ENCODE measurements at regions not wholly inside any gene's neighbourhood (a gene's known extent, or its start where the extent isn't known, plus 50 kb on each side); places are given as distances from the start of the nearest gene placed in this dataset.

DNA sequence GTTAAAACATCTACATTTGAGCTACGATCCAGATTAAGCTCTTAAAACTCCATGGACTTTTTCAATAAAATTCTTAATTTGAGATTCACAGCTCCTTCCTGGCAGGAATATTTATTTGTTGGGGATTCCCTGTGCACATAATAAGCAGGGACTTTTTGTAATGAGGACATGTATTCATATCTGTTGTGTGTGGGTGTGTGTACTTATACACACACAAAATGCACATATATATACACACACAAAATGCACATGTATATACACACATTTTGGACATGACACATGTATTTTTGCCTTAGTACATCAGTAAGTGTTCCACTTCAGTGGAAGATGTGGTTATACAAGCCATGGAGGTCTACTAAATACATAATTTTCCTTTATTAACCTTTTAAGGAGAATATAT lies 1131.1 kb upstream of the CDH2 start:
- TF ChIP-seq, protein P1, sequence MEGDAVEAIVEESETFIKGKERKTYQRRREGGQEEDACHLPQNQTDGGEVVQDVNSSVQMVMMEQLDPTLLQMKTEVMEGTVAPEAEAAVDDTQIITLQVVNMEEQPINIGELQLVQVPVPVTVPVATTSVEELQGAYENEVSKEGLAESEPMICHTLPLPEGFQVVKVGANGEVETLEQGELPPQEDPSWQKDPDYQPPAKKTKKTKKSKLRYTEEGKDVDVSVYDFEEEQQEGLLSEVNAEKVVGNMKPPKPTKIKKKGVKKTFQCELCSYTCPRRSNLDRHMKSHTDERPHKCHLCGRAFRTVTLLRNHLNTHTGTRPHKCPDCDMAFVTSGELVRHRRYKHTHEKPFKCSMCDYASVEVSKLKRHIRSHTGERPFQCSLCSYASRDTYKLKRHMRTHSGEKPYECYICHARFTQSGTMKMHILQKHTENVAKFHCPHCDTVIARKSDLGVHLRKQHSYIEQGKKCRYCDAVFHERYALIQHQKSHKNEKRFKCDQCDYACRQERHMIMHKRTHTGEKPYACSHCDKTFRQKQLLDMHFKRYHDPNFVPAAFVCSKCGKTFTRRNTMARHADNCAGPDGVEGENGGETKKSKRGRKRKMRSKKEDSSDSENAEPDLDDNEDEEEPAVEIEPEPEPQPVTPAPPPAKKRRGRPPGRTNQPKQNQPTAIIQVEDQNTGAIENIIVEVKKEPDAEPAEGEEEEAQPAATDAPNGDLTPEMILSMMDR (IDR thresholded peaks at IDR 0.05; ENCODE audit: insufficient read depth in 1 of 2, low read depth in 1 of 2, low read length in 1 of 2, severe bottlenecking in 1 of 2, unreplicated experiment in 1 of 2) = no peak
- intact Hi-C loops (cut with micrococcal nuclease; ENCODE audit: unreplicated experiment) = no loop called here
- H3K4me1 ChIP-seq = no peaks in the 10 kb centered on the region
- ChIA-PET POLR2A (no interaction called here), CTCF (no interaction called here)
- H3K4me1 Mint-ChIP-seq (ENCODE audit: low read depth, unreplicated experiment) = no peaks in the 10 kb centered on the region
- no peak overlapping the region for H3K4me3 ChIP-seq (ENCODE audit: low read depth, low read length)
- no peaks in the 10 kb centered on the region for H3K27me3 ChIP-seq (replicated peaks; ENCODE audit: control insufficient read depth, insufficient read depth, low read length)
- H3K36me3 Mint-ChIP-seq (ENCODE audit: insufficient read depth, unreplicated experiment) = no peaks in the 10 kb centered on the region
- no peak for DNase-seq
- no peaks in the 10 kb centered on the region for H3K27me3 Mint-ChIP-seq (ENCODE audit: insufficient read depth, unreplicated experiment)
- H3K36me3 ChIP-seq (ENCODE audit: control insufficient read depth, insufficient read depth, low read length) = no peaks in the 10 kb centered on the region
- no peaks in the 10 kb centered on the region for H3K9me3 ChIP-seq
- BruUV-seq (replicated peaks) = no TSS peak
- no peak overlapping the region for H3K27ac Mint-ChIP-seq (ENCODE audit: unreplicated experiment)
- no peak overlapping the region for H3K4me3 Mint-ChIP-seq (ENCODE audit: unreplicated experiment)
- H3K9me3 Mint-ChIP-seq (ENCODE audit: unreplicated experiment) = no peaks in the 10 kb centered on the region

DNA sequence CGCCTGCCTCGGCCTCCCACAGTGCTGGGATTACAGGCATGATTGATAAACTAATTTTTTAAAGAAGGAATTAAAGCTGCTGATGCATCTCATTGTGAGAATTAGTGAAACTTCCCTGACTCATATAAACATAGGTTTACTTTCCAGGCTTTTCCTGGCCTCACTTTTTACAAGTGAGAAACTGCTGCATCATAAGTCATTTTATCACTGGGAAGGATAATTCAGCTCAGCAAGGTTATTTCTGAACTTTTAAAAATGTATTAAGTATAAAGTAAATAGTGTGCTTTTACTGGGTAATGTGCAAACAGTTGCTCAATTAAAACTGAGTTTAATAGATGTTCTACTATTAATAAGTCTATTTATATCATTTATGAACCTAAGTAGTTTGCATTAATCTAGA lies 1130.3 kb upstream of the CDH2 start:
- no peak overlapping the region for H3K4me3 Mint-ChIP-seq (ENCODE audit: unreplicated experiment)
- H3K27me3 Mint-ChIP-seq (ENCODE audit: insufficient read depth, unreplicated experiment) = no peaks in the 10 kb centered on the region
- DNase-seq = no peak
- no peak overlapping the region for H3K27ac Mint-ChIP-seq (ENCODE audit: unreplicated experiment)
- H3K36me3 ChIP-seq (ENCODE audit: control insufficient read depth, insufficient read depth, low read length) = no peaks in the 10 kb centered on the region
- intact Hi-C loops (cut with micrococcal nuclease; ENCODE audit: unreplicated experiment) = no loop called here
- H3K36me3 Mint-ChIP-seq (ENCODE audit: insufficient read depth, unreplicated experiment) = no peaks in the 10 kb centered on the region
- no TSS peak for BruUV-seq (replicated peaks)
- no peaks in the 10 kb centered on the region for H3K9me3 Mint-ChIP-seq (ENCODE audit: unreplicated experiment)
- no peaks in the 10 kb centered on the region for H3K4me1 Mint-ChIP-seq (ENCODE audit: low read depth, unreplicated experiment)
- ChIA-PET CTCF (no interaction called here), POLR2A (no interaction called here)
- H3K27me3 ChIP-seq (replicated peaks; ENCODE audit: control insufficient read depth, insufficient read depth, low read length) = no peaks in the 10 kb centered on the region
- no peak overlapping the region for H3K4me3 ChIP-seq (ENCODE audit: low read depth, low read length)
- no peaks in the 10 kb centered on the region for H3K9me3 ChIP-seq
- no peaks in the 10 kb centered on the region for H3K4me1 ChIP-seq
- TF ChIP-seq, protein P1 (IDR thresholded peaks at IDR 0.05; ENCODE audit: insufficient read depth in 1 of 2, low read depth in 1 of 2, low read length in 1 of 2, severe bottlenecking in 1 of 2, unreplicated experiment in 1 of 2) = no peak

DNA sequence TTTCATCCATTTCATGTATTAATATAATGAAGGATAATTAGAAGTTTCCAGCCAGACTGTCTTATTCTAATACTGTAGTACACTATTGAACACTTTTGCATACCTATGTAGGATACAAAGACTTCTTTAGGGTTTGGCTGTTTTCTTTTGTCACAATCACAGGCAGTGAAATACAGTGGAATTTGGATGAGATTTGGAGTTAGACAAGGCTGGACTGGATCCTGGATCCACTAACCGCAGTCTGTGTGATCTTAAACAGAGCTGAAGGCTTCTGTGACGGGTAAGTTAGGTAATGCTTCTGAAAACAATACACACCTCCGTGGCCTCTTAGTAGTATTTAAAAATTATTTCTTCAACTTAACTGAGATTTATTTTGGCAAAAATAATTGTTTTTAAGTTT lies 1128.6 kb upstream of the CDH2 start:
- POLR2A ChIA-PET = no interaction called here
- BruUV-seq (replicated peaks) = no TSS peak
- H3K36me3 ChIP-seq (ENCODE audit: control insufficient read depth, insufficient read depth, low read length) = no peaks in the 10 kb centered on the region
- intact Hi-C loops (cut with micrococcal nuclease; ENCODE audit: unreplicated experiment) = no loop called here
- no peak overlapping the region for H3K27ac Mint-ChIP-seq (ENCODE audit: unreplicated experiment)
- H3K27me3 ChIP-seq (replicated peaks; ENCODE audit: control insufficient read depth, insufficient read depth, low read length) = no peaks in the 10 kb centered on the region
- no peaks in the 10 kb centered on the region for H3K9me3 ChIP-seq
- CTCF ChIA-PET = no interaction called here
- no peaks in the 10 kb centered on the region for H3K27me3 Mint-ChIP-seq (ENCODE audit: insufficient read depth, unreplicated experiment)
- no peaks in the 10 kb centered on the region for H3K9me3 Mint-ChIP-seq (ENCODE audit: unreplicated experiment)
- no peaks in the 10 kb centered on the region for H3K4me1 Mint-ChIP-seq (ENCODE audit: low read depth, unreplicated experiment)
- H3K4me3 ChIP-seq (ENCODE audit: low read depth, low read length) = no peak overlapping the region
- H3K36me3 Mint-ChIP-seq (ENCODE audit: insufficient read depth, unreplicated experiment) = no peaks in the 10 kb centered on the region
- DNase-seq = no peak
- H3K4me3 Mint-ChIP-seq (ENCODE audit: unreplicated experiment) = no peak overlapping the region
- no peaks in the 10 kb centered on the region for H3K4me1 ChIP-seq
- TF ChIP-seq, protein P1 (IDR thresholded peaks at IDR 0.05; ENCODE audit: insufficient read depth in 1 of 2, low read depth in 1 of 2, low read length in 1 of 2, severe bottlenecking in 1 of 2, unreplicated experiment in 1 of 2) = no peak
